ENCODE measurements at regions not wholly inside any gene's neighbourhood (a gene's known extent, or its start where the extent isn't known, plus 50 kb on each side); places are given as distances from the start of the nearest gene placed in this dataset.

- no peak for TF ChIP-seq BRCA1 (IDR thresholded peaks at IDR 0.05; ENCODE audit: low read depth, low read length)
- peak; percentile 55; the same call in 1 of the 2 replicates for TF ChIP-seq RUNX3 (IDR thresholded peaks at IDR 0.05; ENCODE audit: low read length)
- no peak for TF ChIP-seq ZZZ3 (IDR thresholded peaks at IDR 0.05; ENCODE audit: control insufficient read depth, insufficient read length, low read depth)
- TF ChIP-seq MYC (IDR thresholded peaks at IDR 0.05; ENCODE audit: insufficient read depth, insufficient read length, insufficient replicate concordance, low read length, severe bottlenecking) = no peak
- no peak for TF ChIP-seq ATF2 (IDR thresholded peaks at IDR 0.05; ENCODE audit: low read length)
- peak; percentile 29; the same call in 1 of the 2 replicates for TF ChIP-seq PAX5 (IDR thresholded peaks at IDR 0.05; ENCODE audit: borderline replicate concordance, low read depth, low read length)
- no peak for TF ChIP-seq CHD1 (IDR thresholded peaks at IDR 0.05; ENCODE audit: low read depth, low read length)
- TF ChIP-seq TARDBP (IDR thresholded peaks at IDR 0.05; ENCODE audit: borderline replicate concordance) = no peak
- TF ChIP-seq IKZF1 (conservative IDR thresholded peaks at IDR 0.05) = 0 out of 2 replicates have a peak, but pooled peaks have one; percentile 34
- TF ChIP-seq LARP7 (IDR thresholded peaks at IDR 0.05) = no peak
- TF ChIP-seq EZH2 (IDR thresholded peaks at IDR 0.05; ENCODE audit: borderline replicate concordance, control insufficient read depth, low read depth, low read length) = no peak
- TF ChIP-seq IKZF2 (IDR thresholded peaks at IDR 0.05) = peak; percentile 47 to 58; a peak in 2 of 4 replicates
- TF ChIP-seq, protein P1, sequence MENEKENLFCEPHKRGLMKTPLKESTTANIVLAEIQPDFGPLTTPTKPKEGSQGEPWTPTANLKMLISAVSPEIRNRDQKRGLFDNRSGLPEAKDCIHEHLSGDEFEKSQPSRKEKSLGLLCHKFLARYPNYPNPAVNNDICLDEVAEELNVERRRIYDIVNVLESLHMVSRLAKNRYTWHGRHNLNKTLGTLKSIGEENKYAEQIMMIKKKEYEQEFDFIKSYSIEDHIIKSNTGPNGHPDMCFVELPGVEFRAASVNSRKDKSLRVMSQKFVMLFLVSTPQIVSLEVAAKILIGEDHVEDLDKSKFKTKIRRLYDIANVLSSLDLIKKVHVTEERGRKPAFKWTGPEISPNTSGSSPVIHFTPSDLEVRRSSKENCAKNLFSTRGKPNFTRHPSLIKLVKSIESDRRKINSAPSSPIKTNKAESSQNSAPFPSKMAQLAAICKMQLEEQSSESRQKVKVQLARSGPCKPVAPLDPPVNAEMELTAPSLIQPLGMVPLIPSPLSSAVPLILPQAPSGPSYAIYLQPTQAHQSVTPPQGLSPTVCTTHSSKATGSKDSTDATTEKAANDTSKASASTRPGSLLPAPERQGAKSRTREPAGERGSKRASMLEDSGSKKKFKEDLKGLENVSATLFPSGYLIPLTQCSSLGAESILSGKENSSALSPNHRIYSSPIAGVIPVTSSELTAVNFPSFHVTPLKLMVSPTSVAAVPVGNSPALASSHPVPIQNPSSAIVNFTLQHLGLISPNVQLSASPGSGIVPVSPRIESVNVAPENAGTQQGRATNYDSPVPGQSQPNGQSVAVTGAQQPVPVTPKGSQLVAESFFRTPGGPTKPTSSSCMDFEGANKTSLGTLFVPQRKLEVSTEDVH (IDR thresholded peaks at IDR 0.05; ENCODE audit: low read depth, partially characterized antibody) = no peak
- TF ChIP-seq RAD51 (IDR thresholded peaks at IDR 0.05) = no peak
- TF ChIP-seq TBL1XR1 (IDR thresholded peaks at IDR 0.05; ENCODE audit: low read depth, low read length) = no peak
- TF ChIP-seq FOS (IDR thresholded peaks at IDR 0.05; ENCODE audit: borderline replicate concordance, extremely low read depth, insufficient read length) = no peak
- no peak for TF ChIP-seq PAX8 (IDR thresholded peaks at IDR 0.05)
- TF ChIP-seq ETV6 (conservative IDR thresholded peaks at IDR 0.05 in 1 of 2, IDR thresholded peaks at IDR 0.05 in 1 of 2; ENCODE audit: borderline replicate concordance in 1 of 2, low read depth in 1 of 2) = peak in 1 of 2 experiments; percentile 75; a peak in 2 of 4 replicates
These were observed 65.1 kb upstream of the MPP7 start (continued) for GRCh38 chr10:28367929-28368484.

All from GM12878 (cell line).